Neuronal stem cell (in vitro differentiated cells): ENCODE measurements at regions not wholly inside any gene's neighbourhood (a gene's known extent, or its start where the extent isn't known, plus 50 kb on each side); places are given as distances from the start of the nearest gene placed in this dataset.

ENCODE experiments used
- DNase-seq: peaks from one replicate; pipeline ENCODE4 v3.0.0-alpha.2; 2013; ENCODE audit warnings: low spot score
- H2AFZ ChIP-seq: one replicate; pipeline ENCODE4 v1.6.1; 2013; ENCODE audit warnings: mild to moderate bottlenecking, low read length, inconsistent platforms
- H2AK5ac ChIP-seq: 2 replicates; pipeline ENCODE4 v1.6.1; 2013; ENCODE audit warnings: low read depth, mild to moderate bottlenecking, inconsistent platforms, low read length, moderate library complexity, mixed read lengths
- H2BK120ac ChIP-seq: 2 replicates; pipeline ENCODE4 v1.6.1; 2013; ENCODE audit warnings: low read depth, mild to moderate bottlenecking, inconsistent platforms, low read length, moderate library complexity, mixed read lengths
- H2BK12ac ChIP-seq: one replicate; pipeline ENCODE4 v1.6.1; 2013; ENCODE audit warnings: low read length, inconsistent platforms
- H2BK15ac ChIP-seq: 2 replicates; pipeline ENCODE4 v1.6.1; 2013; ENCODE audit warnings: mild to moderate bottlenecking, low read length, inconsistent platforms, mixed read lengths
- H2BK5ac ChIP-seq: one replicate; pipeline ENCODE4 v1.6.1; 2013; ENCODE audit warnings: inconsistent platforms, mild to moderate bottlenecking, low read length, moderate library complexity
- H3K14ac ChIP-seq: one replicate; pipeline ENCODE4 v1.6.1; 2013; ENCODE audit warnings: low read length, inconsistent platforms
- H3K18ac ChIP-seq: 2 replicates; pipeline ENCODE4 v1.6.1; 2013; ENCODE audit warnings: low read length, inconsistent platforms
- H3K23ac ChIP-seq: 2 replicates; pipeline ENCODE4 v1.6.1; 2013; ENCODE audit warnings: low read depth, mild to moderate bottlenecking, mixed read lengths, low read length, inconsistent platforms; ENCODE audit not compliant: poor library complexity
- H3K27ac ChIP-seq: replicated peaks from 3 replicates; pipeline ENCODE4 v1.5.1; 2013; ENCODE audit warnings: low read length, inconsistent platforms
- H3K27me3 ChIP-seq, 3 experiments: 2 replicates each; pipeline ENCODE4 v1.6.1; 2013; ENCODE audit warnings: low read length in 3 of 3, mild to moderate bottlenecking in 2 of 3, inconsistent platforms in 1 of 3, low read depth in 1 of 3, mixed read lengths in 1 of 3, moderate library complexity in 1 of 3; ENCODE audit not compliant: control insufficient read depth in 3 of 3, insufficient read depth in 3 of 3
- H3K36me3 ChIP-seq, 2 donors: replicated peaks in 1 of 2; 2 replicates each; pipeline ENCODE4 v1.6.1; 2013; ENCODE audit warnings: low read length in 2 of 2; ENCODE audit not compliant: control insufficient read depth in 2 of 2, insufficient read depth in 2 of 2
- H3K4ac ChIP-seq: 2 replicates; pipeline ENCODE4 v1.6.1; 2013; ENCODE audit warnings: inconsistent platforms, mild to moderate bottlenecking, low read length, moderate library complexity
- H3K4me1 ChIP-seq, 2 donors: 1 replicate in 1 of 2; 2 replicates in 1 of 2; pipeline ENCODE4 v1.6.1; 2013; ENCODE audit warnings: low read length in 2 of 2, low read depth in 1 of 2; ENCODE audit not compliant: control insufficient read depth in 2 of 2, insufficient read depth in 1 of 2
- H3K4me2 ChIP-seq: one replicate; pipeline ENCODE4 v1.6.1; 2013; ENCODE audit warnings: mild to moderate bottlenecking, low read length, inconsistent platforms; ENCODE audit not compliant: insufficient read depth, poor library complexity, severe bottlenecking
- H3K4me3 ChIP-seq, 2 donors: 2 replicates each; pipeline ENCODE4 v1.5.1; 2013; ENCODE audit warnings: low read length in 2 of 2, mild to moderate bottlenecking in 2 of 2, inconsistent platforms in 1 of 2, moderate library complexity in 1 of 2
- H3K79me1 ChIP-seq: one replicate; pipeline ENCODE4 v1.6.1; 2013; ENCODE audit warnings: low read depth, mild to moderate bottlenecking, inconsistent platforms, low read length, moderate library complexity
- H3K9ac ChIP-seq: one replicate; pipeline ENCODE4 v1.6.1; 2013; ENCODE audit warnings: mild to moderate bottlenecking, low read depth, low read length, inconsistent platforms; ENCODE audit not compliant: poor library complexity
- H3K9me3 ChIP-seq, 2 donors: replicated peaks in 1 of 2; 2 replicates each; pipeline versions ENCODE3 to v1.6.1; 2013; ENCODE audit warnings: low read length in 2 of 2, mild to moderate bottlenecking in 2 of 2, inconsistent platforms in 1 of 2, low read depth in 1 of 2, mixed read lengths in 1 of 2, moderate library complexity in 1 of 2; ENCODE audit not compliant: control insufficient read depth in 2 of 2, insufficient read depth in 1 of 2
- H4K8ac ChIP-seq: one replicate; pipeline ENCODE4 v1.6.1; 2013; ENCODE audit warnings: low read depth, mild to moderate bottlenecking, inconsistent platforms, low read length, moderate library complexity
- H4K91ac ChIP-seq: one replicate; pipeline ENCODE4 v1.6.1; 2013; ENCODE audit warnings: low read length, low read depth, mild to moderate bottlenecking, inconsistent platforms; ENCODE audit not compliant: poor library complexity
- WGBS, 2 donors: extraction: QIAGEN DNeasy Blood & Tissue Kit; methylation state at CpG; one replicate each; pipeline ENCODE4 v1.1.7; 2013; ENCODE audit warnings: missing lambda C conversion rate in 2 of 2, mixed read lengths in 1 of 2; ENCODE audit not compliant: insufficient read length in 2 of 2, insufficient replicate concordance in 1 of 2; ENCODE audit errors: extremely low coverage in 2 of 2; 5-methylcytosine and 5-hydroxymethylcytosine counted together

- Histone ChIP-seq H2BK12ac (no peak overlapping the region), H3K18ac (no peak overlapping the region), H3K23ac (no peak overlapping the region)
Measured at GRCh38 chr1:195158091-195158490, 1450.1 kb downstream of the KCNT2 start.

GRCh38 chr1:195153107-195153506 lies 1455.1 kb downstream of the KCNT2 start:
- H2AFZ ChIP-seq: peak overlapping the region; percentile 5
- no peak overlapping the region for H3K18ac ChIP-seq
- H4K91ac ChIP-seq: no peak overlapping the region
- no peak overlapping the region for H2BK5ac ChIP-seq
- H3K4me1 ChIP-seq: no peaks in the 10 kb centered on the region
- no peak overlapping the region for H2BK15ac ChIP-seq
- H3K4ac ChIP-seq: no peak overlapping the region
- no peaks in the 10 kb centered on the region for H3K36me3 ChIP-seq
- H3K9me3 ChIP-seq: no peaks in the 10 kb centered on the region
- no peak overlapping the region for H4K8ac ChIP-seq
- H3K27me3 ChIP-seq: no peaks in the 10 kb centered on the region
- H2BK120ac ChIP-seq: no peak overlapping the region
- H3K23ac ChIP-seq: no peak overlapping the region
- no peak overlapping the region for H3K4me3 ChIP-seq
- H2AK5ac ChIP-seq: no peak overlapping the region
- H3K4me2 ChIP-seq: no peak overlapping the region
- no peak overlapping the region for H3K27ac ChIP-seq
- no peak for DNase-seq
- no peaks in the 10 kb centered on the region for H3K79me1 ChIP-seq
- no CpG with 5 or more reads among the region's 1 CpG for WGBS, 2 donors
- H2BK12ac ChIP-seq: no peak overlapping the region
- no peak overlapping the region for H3K14ac ChIP-seq
- no peak overlapping the region for H3K9ac ChIP-seq

More at GRCh38 chr1:195158091-195158490, 1450.1 kb downstream of the KCNT2 start:
- no peak overlapping the region for H3K14ac ChIP-seq
- no peak overlapping the region for H4K8ac ChIP-seq
- no peaks in the 10 kb centered on the region for H3K27me3 ChIP-seq
- H4K91ac ChIP-seq: no peak overlapping the region
- no peak overlapping the region for H3K4ac ChIP-seq
- no peak overlapping the region for H2AK5ac ChIP-seq
- H3K4me1 ChIP-seq: no peaks in the 10 kb centered on the region
- no peak overlapping the region for H2BK120ac ChIP-seq
- no peak overlapping the region for H2BK5ac ChIP-seq
- no peaks in the 10 kb centered on the region for H3K79me1 ChIP-seq
- H3K27ac ChIP-seq: no peak overlapping the region
- H2AFZ ChIP-seq: peak overlapping the region; percentile 43
- no CpG with 5 or more reads among the region's 4 CpGs for WGBS, 2 donors
- DNase-seq: no peak
- no peak overlapping the region for H3K4me3 ChIP-seq
- no peak overlapping the region for H3K4me2 ChIP-seq
- H3K9me3 ChIP-seq: no peaks in the 10 kb centered on the region
- H3K36me3 ChIP-seq: no peaks in the 10 kb centered on the region
- H2BK15ac ChIP-seq: no peak overlapping the region
- H3K9ac ChIP-seq: no peak overlapping the region

GRCh38 chr1:195150768-195151167 lies 1457.5 kb downstream of the KCNT2 start:
- Histone ChIP-seq H2AK5ac (no peak overlapping the region), H3K27ac (no peak overlapping the region), H4K8ac (no peak overlapping the region), H3K14ac (no peak overlapping the region), H3K79me1 (no peaks in the 10 kb centered on the region), H3K18ac (no peak overlapping the region), H3K36me3 (no peaks in the 10 kb centered on the region), H2BK12ac (no peak overlapping the region), H3K9ac (no peak overlapping the region), H2BK5ac (no peak overlapping the region), H3K4me1 (no peaks in the 10 kb centered on the region), H3K4me3 (no peak overlapping the region), H3K27me3 (no peaks in the 10 kb centered on the region), H3K9me3 (no peaks in the 10 kb centered on the region), H3K4ac (no peak overlapping the region), H3K23ac (no peak overlapping the region), H2BK15ac (no peak overlapping the region), H4K91ac (no peak overlapping the region), H2AFZ (no peak overlapping the region), H2BK120ac (no peak overlapping the region), H3K4me2 (no peak overlapping the region)
- WGBS, 2 donors: no CpG with 5 or more reads among the region's 3 CpGs
- DNase-seq: no peak

GRCh38 chr1:195141294-195141693 lies 1466.9 kb downstream of the KCNT2 start:
- H3K79me1 ChIP-seq: no peaks in the 10 kb centered on the region
- H3K4me2 ChIP-seq: no peak overlapping the region
- H2BK5ac ChIP-seq: no peak overlapping the region
- H3K27ac ChIP-seq: no peak overlapping the region
- no peak overlapping the region for H3K9ac ChIP-seq
- H3K9me3 ChIP-seq: peaks cover 0 to 2% of the 10 kb centered on the region in 2 donors
- no peak overlapping the region for H3K4me3 ChIP-seq
- DNase-seq: no peak
- no peak overlapping the region for H3K18ac ChIP-seq
- no peak overlapping the region for H4K91ac ChIP-seq
- H3K4me1 ChIP-seq: no peaks in the 10 kb centered on the region
- H2BK15ac ChIP-seq: no peak overlapping the region
- no peak overlapping the region for H2BK120ac ChIP-seq
- WGBS, 2 donors: no CpG with 5 or more reads among the region's 2 CpGs
- no peak overlapping the region for H3K4ac ChIP-seq
- no peak overlapping the region for H3K14ac ChIP-seq
- H2BK12ac ChIP-seq: no peak overlapping the region
- no peak overlapping the region for H4K8ac ChIP-seq
- no peaks in the 10 kb centered on the region for H3K27me3 ChIP-seq
- H3K23ac ChIP-seq: no peak overlapping the region
- H2AK5ac ChIP-seq: no peak overlapping the region
- H2AFZ ChIP-seq: no peak overlapping the region
- H3K36me3 ChIP-seq: no peaks in the 10 kb centered on the region
